Loucy (cell line): ENCODE measurements at regions not wholly inside any gene's neighbourhood (a gene's known extent, or its start where the extent isn't known, plus 50 kb on each side); places are given as distances from the start of the nearest gene placed in this dataset.

Source experiments
- H2AFZ ChIP-seq: fragments of 200-600 bp; sonication (generic); 2 replicates; pipeline ENCODE4 v1.6.0; 2016; ENCODE audit warnings: antibody characterized with exemption, mild to moderate bottlenecking, low read length, moderate library complexity
- H3F3A ChIP-seq: fragments of 200-600 bp; 2 replicates; pipeline ENCODE4 v1.6.0; 2016; ENCODE audit warnings: antibody characterized with exemption, low read depth, mild to moderate bottlenecking
- H3K27me3 ChIP-seq: fragments of 200-600 bp; sonication (generic); 2 replicates; pipeline ENCODE4 v1.6.1; 2014; ENCODE audit warnings: low read length, mild to moderate bottlenecking; ENCODE audit not compliant: insufficient read depth, poor library complexity, severe bottlenecking
- H3K36me3 ChIP-seq: fragments of 200-600 bp; sonication (generic); 2 replicates; pipeline ENCODE4 v1.6.1; 2016; ENCODE audit warnings: low read length; ENCODE audit not compliant: insufficient read depth
- H3K4me1 ChIP-seq: fragments of 200-600 bp; sonication (generic); 2 replicates; pipeline ENCODE4 v1.5.1; 2014; ENCODE audit warnings: low read length, mild to moderate bottlenecking; ENCODE audit not compliant: insufficient read depth, poor library complexity, severe bottlenecking
- H3K4me2 ChIP-seq: fragments of 200-600 bp; sonication (generic); 2 replicates; pipeline ENCODE4 v1.6.0; 2014; ENCODE audit warnings: antibody characterized with exemption, low read length, low read depth, mild to moderate bottlenecking; ENCODE audit not compliant: poor library complexity, severe bottlenecking
- H3K4me3 ChIP-seq: fragments of 200-600 bp; sonication (generic); 2 replicates; pipeline ENCODE4 v1.5.1; 2014; ENCODE audit warnings: low read length, mild to moderate bottlenecking, mixed read lengths; ENCODE audit not compliant: poor library complexity, severe bottlenecking
- H3K79me2 ChIP-seq: fragments of 200-600 bp; sonication (generic); 2 replicates; pipeline ENCODE4 v1.6.1; 2014; ENCODE audit warnings: low read length; ENCODE audit not compliant: insufficient read depth
- H3K9ac ChIP-seq: fragments of 200-600 bp; sonication (generic); 2 replicates; pipeline ENCODE4 v1.6.0; 2014; ENCODE audit warnings: mild to moderate bottlenecking, low read depth, low read length, moderate library complexity; ENCODE audit not compliant: poor library complexity, severe bottlenecking
- H3K9me2 ChIP-seq: fragments of 200-600 bp; sonication (generic); replicated peaks from 2 replicates; pipeline ENCODE4 v1.6.1; 2016; ENCODE audit warnings: low read depth, low read length, mixed read lengths
- H3K9me3 ChIP-seq: fragments of 200-600 bp; sonication (generic); 2 replicates; pipeline ENCODE4 v1.6.1; 2014; ENCODE audit warnings: mild to moderate bottlenecking, antibody characterized with exemption, low read length, low read depth; ENCODE audit not compliant: insufficient read depth
- H4K20me1 ChIP-seq: fragments of 200-600 bp; sonication (generic); 2 replicates; pipeline ENCODE4 v1.6.0; 2014; ENCODE audit warnings: antibody characterized with exemption, low read length, mild to moderate bottlenecking; ENCODE audit not compliant: insufficient read depth, poor library complexity, severe bottlenecking
- CTCF ChIP-seq: fragments of 200-600 bp; sonication (generic); conservative IDR thresholded peaks from 2 replicates; pipeline ENCODE4 v1.5.1; 2014; ENCODE audit warnings: mild to moderate bottlenecking, antibody characterized with exemption, low read length
- EZH2phosphoT487 ChIP-seq: fragments of 200-600 bp; IDR thresholded peaks from 2 replicates; pipeline ENCODE4 v1.6.1; 2018; ENCODE audit warnings: antibody characterized with exemption, mild to moderate bottlenecking, moderate library complexity, borderline replicate concordance

GRCh38 chr3:33919312-33920120 lies 121.1 kb downstream of the PDCD6IP start:
- TF ChIP-seq CTCF, result no peak
- TF ChIP-seq EZH2phosphoT487, result no peak
- Histone ChIP-seq H3K4me1 (peaks cover 52% of the 10 kb centered on the region), H3K79me2 (no peaks in the 10 kb centered on the region), H3K9ac (peak overlapping the region; percentile 11), H3K9me3 (no peaks in the 10 kb centered on the region), H3K9me2 (no peaks in the 10 kb centered on the region), H2AFZ (no peak overlapping the region; the same call in 1 of the 2 replicates), H3F3A (no peaks in the 10 kb centered on the region), H3K36me3 (no peaks in the 10 kb centered on the region), H4K20me1 (no peaks in the 10 kb centered on the region), H3K4me2 (peak overlapping the region; percentile 59), H3K4me3 (no peak overlapping the region), H3K27me3 (no peaks in the 10 kb centered on the region)

GRCh38 chr3:33920511-33920910 lies 122.1 kb downstream of the PDCD6IP start:
- H3K9ac ChIP-seq, result no peak overlapping the region

GRCh38 chr3:33921608-33922007 lies 123.2 kb downstream of the PDCD6IP start:
- Histone ChIP-seq H4K20me1 (no peaks in the 10 kb centered on the region), H3K9me3 (no peaks in the 10 kb centered on the region), H3K4me2 (no peak overlapping the region), H2AFZ (peak overlapping the region; percentile 24; the same call in 1 of the 2 replicates), H3K4me3 (no peak overlapping the region), H3K4me1 (peaks cover 40% of the 10 kb centered on the region), H3K36me3 (no peaks in the 10 kb centered on the region), H3F3A (no peaks in the 10 kb centered on the region), H3K79me2 (no peaks in the 10 kb centered on the region), H3K9ac (no peak overlapping the region), H3K27me3 (no peaks in the 10 kb centered on the region), H3K9me2 (no peaks in the 10 kb centered on the region)
- no peak for TF ChIP-seq CTCF
- TF ChIP-seq EZH2phosphoT487, result no peak

More at GRCh38 chr3:33920511-33920910, 122.1 kb downstream of the PDCD6IP start:
- Histone ChIP-seq H3K79me2 (no peaks in the 10 kb centered on the region), H3K9me2 (no peaks in the 10 kb centered on the region), H3K27me3 (no peaks in the 10 kb centered on the region), H3K4me2 (peak overlapping the region; percentile 29), H3K4me1 (peaks cover 42% of the 10 kb centered on the region), H3K4me3 (peak overlapping the region; percentile 2), H3F3A (no peaks in the 10 kb centered on the region), H3K36me3 (no peaks in the 10 kb centered on the region), H3K9me3 (no peaks in the 10 kb centered on the region), H2AFZ (no peak overlapping the region), H4K20me1 (no peaks in the 10 kb centered on the region)
- TF ChIP-seq CTCF, result no peak; the same call in 1 of the 2 replicates
- TF ChIP-seq EZH2phosphoT487, result no peak
